Body of pancreas (tissue), 4 donors: ENCODE measurements at regions not wholly inside any gene's neighbourhood (a gene's known extent, or its start where the extent isn't known, plus 50 kb on each side); places are given as distances from the start of the nearest gene placed in this dataset.

Experiments
- POLR2A ChIP-seq, 3 donors: fragments of 450-650 bp; IDR thresholded peaks; one replicate each; pipeline ENCODE4 v1.6.1; 2016; ENCODE audit warnings: antibody characterized with exemption in 3 of 3, mild to moderate bottlenecking in 2 of 3
- TF ChIP-seq, protein P1 (sequence below), 7 experiments: fragments of 450-650 bp in 4 of 7; fragments of 200-600 bp in 3 of 7; sonication (generic) in 3 of 7; IDR thresholded peaks; one replicate each; pipeline ENCODE4 v1.5.1; 2016 to 2019; ENCODE audit warnings: antibody characterized with exemption in 7 of 7

DNA sequence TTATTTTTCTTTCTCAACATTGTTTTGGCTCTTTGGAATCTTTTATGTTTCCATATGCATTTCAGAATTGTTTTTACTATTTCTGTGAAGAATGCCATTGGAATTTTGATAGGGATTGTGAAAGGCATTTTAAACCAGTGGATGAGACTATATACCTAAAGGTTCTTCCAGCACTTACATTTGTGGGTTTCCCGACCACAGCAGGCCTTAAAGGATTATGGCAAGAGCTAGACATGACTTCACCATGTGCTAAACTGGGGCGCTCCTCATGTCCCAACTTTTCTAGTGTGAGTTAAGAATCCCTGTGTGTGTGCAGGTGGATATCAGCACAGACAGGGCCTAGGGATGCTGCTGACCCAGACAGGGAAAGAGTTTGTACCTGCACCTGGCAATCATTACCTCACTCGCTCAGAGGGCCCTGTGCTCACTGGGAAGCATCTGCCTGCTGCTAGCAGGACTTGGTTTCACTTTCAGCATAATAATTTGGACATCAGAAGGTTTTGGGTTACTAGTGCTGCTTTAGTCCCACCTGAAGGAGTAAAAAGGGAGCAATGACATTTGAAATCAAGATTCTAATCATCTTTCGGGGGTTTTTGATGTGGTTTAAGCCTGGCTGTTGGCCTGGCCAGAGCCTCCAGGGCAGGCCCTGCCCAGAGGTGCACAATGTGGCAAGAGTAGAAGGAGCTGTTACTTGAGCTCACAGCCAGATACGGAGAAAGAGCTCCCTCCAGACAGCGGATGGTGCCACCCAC is 137.1 kb downstream of the CDC5L start:
- TF ChIP-seq, protein P1, sequence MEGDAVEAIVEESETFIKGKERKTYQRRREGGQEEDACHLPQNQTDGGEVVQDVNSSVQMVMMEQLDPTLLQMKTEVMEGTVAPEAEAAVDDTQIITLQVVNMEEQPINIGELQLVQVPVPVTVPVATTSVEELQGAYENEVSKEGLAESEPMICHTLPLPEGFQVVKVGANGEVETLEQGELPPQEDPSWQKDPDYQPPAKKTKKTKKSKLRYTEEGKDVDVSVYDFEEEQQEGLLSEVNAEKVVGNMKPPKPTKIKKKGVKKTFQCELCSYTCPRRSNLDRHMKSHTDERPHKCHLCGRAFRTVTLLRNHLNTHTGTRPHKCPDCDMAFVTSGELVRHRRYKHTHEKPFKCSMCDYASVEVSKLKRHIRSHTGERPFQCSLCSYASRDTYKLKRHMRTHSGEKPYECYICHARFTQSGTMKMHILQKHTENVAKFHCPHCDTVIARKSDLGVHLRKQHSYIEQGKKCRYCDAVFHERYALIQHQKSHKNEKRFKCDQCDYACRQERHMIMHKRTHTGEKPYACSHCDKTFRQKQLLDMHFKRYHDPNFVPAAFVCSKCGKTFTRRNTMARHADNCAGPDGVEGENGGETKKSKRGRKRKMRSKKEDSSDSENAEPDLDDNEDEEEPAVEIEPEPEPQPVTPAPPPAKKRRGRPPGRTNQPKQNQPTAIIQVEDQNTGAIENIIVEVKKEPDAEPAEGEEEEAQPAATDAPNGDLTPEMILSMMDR (IDR thresholded peaks at IDR 0.05), result no peak
- TF ChIP-seq POLR2A (IDR thresholded peaks at IDR 0.05), result no peak
